A673 (cell line): ENCODE measurements at regions not wholly inside any gene's neighbourhood (a gene's known extent, or its start where the extent isn't known, plus 50 kb on each side); places are given as distances from the start of the nearest gene placed in this dataset.

ENCODE experiments used
- EZH2 ChIP-seq: fragments of 200-600 bp; sonication (generic); IDR thresholded peaks from 2 replicates; pipeline ENCODE4 v1.6.1; 2017; ENCODE audit warnings: borderline replicate concordance, low read depth, mild to moderate bottlenecking, mixed read lengths, antibody characterized with exemption, low read length; ENCODE audit not compliant: poor library complexity, severe bottlenecking
- TF ChIP-seq, protein P1 (sequence below): fragments of 300-800, 200-600 bp; sonication (generic); conservative IDR thresholded peaks from 2 replicates; pipeline ENCODE4 v1.5.1; 2017; ENCODE audit warnings: low read depth, mild to moderate bottlenecking, antibody characterized with exemption, low read length, moderate library complexity, mixed read lengths

GRCh38 chr13:99086267-99087097, 108.6 kb upstream of the DOCK9 start:
- TF ChIP-seq, protein P1, sequence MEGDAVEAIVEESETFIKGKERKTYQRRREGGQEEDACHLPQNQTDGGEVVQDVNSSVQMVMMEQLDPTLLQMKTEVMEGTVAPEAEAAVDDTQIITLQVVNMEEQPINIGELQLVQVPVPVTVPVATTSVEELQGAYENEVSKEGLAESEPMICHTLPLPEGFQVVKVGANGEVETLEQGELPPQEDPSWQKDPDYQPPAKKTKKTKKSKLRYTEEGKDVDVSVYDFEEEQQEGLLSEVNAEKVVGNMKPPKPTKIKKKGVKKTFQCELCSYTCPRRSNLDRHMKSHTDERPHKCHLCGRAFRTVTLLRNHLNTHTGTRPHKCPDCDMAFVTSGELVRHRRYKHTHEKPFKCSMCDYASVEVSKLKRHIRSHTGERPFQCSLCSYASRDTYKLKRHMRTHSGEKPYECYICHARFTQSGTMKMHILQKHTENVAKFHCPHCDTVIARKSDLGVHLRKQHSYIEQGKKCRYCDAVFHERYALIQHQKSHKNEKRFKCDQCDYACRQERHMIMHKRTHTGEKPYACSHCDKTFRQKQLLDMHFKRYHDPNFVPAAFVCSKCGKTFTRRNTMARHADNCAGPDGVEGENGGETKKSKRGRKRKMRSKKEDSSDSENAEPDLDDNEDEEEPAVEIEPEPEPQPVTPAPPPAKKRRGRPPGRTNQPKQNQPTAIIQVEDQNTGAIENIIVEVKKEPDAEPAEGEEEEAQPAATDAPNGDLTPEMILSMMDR, result no peak
- no peak for TF ChIP-seq EZH2
